GM18507 (cell line): ENCODE measurements at regions not wholly inside any gene's neighbourhood (a gene's known extent, or its start where the extent isn't known, plus 50 kb on each side); places are given as distances from the start of the nearest gene placed in this dataset.
A peak's percentile ranks its signal among the peaks of the same experiment; 100 is the strongest.
"Not testable (repeated sequence)": the region's sequence is repeated elsewhere in the genome, so short reads cannot be mapped to it uniquely, and the experiment has no call there.

ENCODE experiments used
- DNase-seq: peaks from one replicate; pipeline ENCODE4 v3.0.0; 2011; ENCODE audit warnings: low read depth; ENCODE audit not compliant: insufficient read length; ENCODE audit errors: extremely low spot score
- FAIRE-seq: peaks from 2 replicates; lab custom pipeline; 2011; peaks lifted over from hg19 to GRCh38; lab: Jason Lieb, UNC

GRCh38 chr2:138280999-138281695 is 220.4 kb upstream of the SPOPL start:
- FAIRE-seq (no peak), DNase-seq (no peak)

GRCh38 chr2:138282014-138282672 is 219.4 kb upstream of the SPOPL start:
- DNase-seq: no peak
- no peak for FAIRE-seq

GRCh38 chr2:138291805-138292204 is 209.8 kb upstream of the SPOPL start:
- DNase-seq (no peak), FAIRE-seq (no peak)

GRCh38 chr2:138293045-138293444 is 208.5 kb upstream of the SPOPL start:
- no peak for DNase-seq
- FAIRE-seq: no peak

- FAIRE-seq: no peak
Measured at GRCh38 chr2:138293549-138293948, 208.0 kb upstream of the SPOPL start.

GRCh38 chr2:138294451-138294850 is 207.1 kb upstream of the SPOPL start:
- FAIRE-seq (no peak), DNase-seq (no peak)

More at GRCh38 chr2:138293549-138293948, 208.0 kb upstream of the SPOPL start:
- no peak for DNase-seq

GRCh38 chr2:138296365-138296764 is 205.2 kb upstream of the SPOPL start:
- DNase-seq (no peak), FAIRE-seq (no peak)

GRCh38 chr2:138298120-138298814 is 203.3 kb upstream of the SPOPL start:
- no peak for DNase-seq
- peak; percentile 85 for FAIRE-seq

- FAIRE-seq: no peak
Measured at GRCh38 chr2:138298900-138299299, 202.7 kb upstream of the SPOPL start.

GRCh38 chr2:138306626-138307025 is 194.9 kb upstream of the SPOPL start:
- FAIRE-seq: peak; percentile 57
- no peak for DNase-seq

More at GRCh38 chr2:138298900-138299299, 202.7 kb upstream of the SPOPL start:
- DNase-seq: peak; percentile 14

GRCh38 chr2:138307099-138307498 is 194.5 kb upstream of the SPOPL start:
- no peak for DNase-seq
- FAIRE-seq: no peak

- no peak for DNase-seq
- FAIRE-seq: no peak
Measured at GRCh38 chr2:138309760-138310159, 191.8 kb upstream of the SPOPL start.

- FAIRE-seq: no peak
- no peak for DNase-seq
Measured at GRCh38 chr2:138312061-138312460, 189.5 kb upstream of the SPOPL start.

GRCh38 chr2:138315619-138316018 is 186.0 kb upstream of the SPOPL start:
- not testable (repeated sequence) for FAIRE-seq, DNase-seq

GRCh38 chr2:138319616-138320015 is 182.0 kb upstream of the SPOPL start:
- no peak for DNase-seq
- no peak for FAIRE-seq

GRCh38 chr2:138321458-138321857 is 180.1 kb upstream of the SPOPL start:
- no peak for DNase-seq
- no peak for FAIRE-seq

GRCh38 chr2:138323382-138324067 is 178.0 kb upstream of the SPOPL start:
- FAIRE-seq (no peak), DNase-seq (no peak)

- FAIRE-seq (no peak), DNase-seq (no peak)
Measured at GRCh38 chr2:138324068-138324771, 177.3 kb upstream of the SPOPL start.

GRCh38 chr2:138327967-138328366 is 173.6 kb upstream of the SPOPL start:
- FAIRE-seq: no peak
- DNase-seq: no peak
